Fibroblast of lung (primary cell): ENCODE measurements at regions not wholly inside any gene's neighbourhood (a gene's known extent, or its start where the extent isn't known, plus 50 kb on each side); places are given as distances from the start of the nearest gene placed in this dataset.

Source experiments
- EZH2 ChIP-seq: IDR thresholded peaks from 2 replicates; pipeline ENCODE4 v1.5.1; 2012; ENCODE audit warnings: low read length, control low read depth, mild to moderate bottlenecking; ENCODE audit errors: missing control alignments
- TF ChIP-seq, protein P1 (sequence below), 2 donors: IDR thresholded peaks in 1 of 2; conservative IDR thresholded peaks in 1 of 2; 1 replicate in 1 of 2; 2 replicates in 1 of 2; pipeline ENCODE4 v1.5.1; 2011 to 2012; ENCODE audit warnings: low read length in 2 of 2, control low read depth in 1 of 2, inconsistent platforms in 1 of 2, low read depth in 1 of 2, mild to moderate bottlenecking in 1 of 2

GRCh38 chr7:33853361-33854062, 51.8 kb upstream of the BMPER start:
- TF ChIP-seq, protein P1, sequence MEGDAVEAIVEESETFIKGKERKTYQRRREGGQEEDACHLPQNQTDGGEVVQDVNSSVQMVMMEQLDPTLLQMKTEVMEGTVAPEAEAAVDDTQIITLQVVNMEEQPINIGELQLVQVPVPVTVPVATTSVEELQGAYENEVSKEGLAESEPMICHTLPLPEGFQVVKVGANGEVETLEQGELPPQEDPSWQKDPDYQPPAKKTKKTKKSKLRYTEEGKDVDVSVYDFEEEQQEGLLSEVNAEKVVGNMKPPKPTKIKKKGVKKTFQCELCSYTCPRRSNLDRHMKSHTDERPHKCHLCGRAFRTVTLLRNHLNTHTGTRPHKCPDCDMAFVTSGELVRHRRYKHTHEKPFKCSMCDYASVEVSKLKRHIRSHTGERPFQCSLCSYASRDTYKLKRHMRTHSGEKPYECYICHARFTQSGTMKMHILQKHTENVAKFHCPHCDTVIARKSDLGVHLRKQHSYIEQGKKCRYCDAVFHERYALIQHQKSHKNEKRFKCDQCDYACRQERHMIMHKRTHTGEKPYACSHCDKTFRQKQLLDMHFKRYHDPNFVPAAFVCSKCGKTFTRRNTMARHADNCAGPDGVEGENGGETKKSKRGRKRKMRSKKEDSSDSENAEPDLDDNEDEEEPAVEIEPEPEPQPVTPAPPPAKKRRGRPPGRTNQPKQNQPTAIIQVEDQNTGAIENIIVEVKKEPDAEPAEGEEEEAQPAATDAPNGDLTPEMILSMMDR (conservative IDR thresholded peaks at IDR 0.05 in 1 of 2, IDR thresholded peaks at IDR 0.05 in 1 of 2; ENCODE audit: low read depth in 1 of 2, low read length in 2 of 2): no peak
- TF ChIP-seq EZH2: no peak
